A549 (cell line): ENCODE measurements at regions not wholly inside any gene's neighbourhood (a gene's known extent, or its start where the extent isn't known, plus 50 kb on each side); places are given as distances from the start of the nearest gene placed in this dataset.

Experiments used
- ATAC-seq, 2 experiments: fragments of 200-7000 bp in 1 of 2; fragments of >200 bp in 1 of 2; cut with Nextera tagmentation in 1 of 2; cut with Tn5 transposase in 1 of 2; 3 replicates each; pipeline versions ENCODE4 v1.8.0 to v1.9.1; 2018 to 2020; ENCODE audit warnings: mild to moderate bottlenecking in 1 of 2, moderate library complexity in 1 of 2
- CTCF ChIA-PET: fragments of 300-600 bp; sonication (Branson Sonifier 250); formaldehyde crosslinking; extraction: SDS; loops from one replicate; lab custom pipeline; 2021; ENCODE audit warnings: antibody characterized with exemption, inconsistent platforms; lab: Yijun Ruan, JAX
- POLR2A ChIA-PET: fragments of 350-600 bp; formaldehyde crosslinking; extraction: SDS; loops from one replicate; lab custom pipeline; 2021; ENCODE audit warnings: antibody characterized with exemption, inconsistent platforms; lab: Yijun Ruan, JAX
- DNase-seq, 2 experiments: peaks; one replicate each; pipeline versions ENCODE4 v3.0.0 to v3.0.0-alpha.2; 2011 to 2016; ENCODE audit warnings: low read depth in 1 of 2, low spot score in 1 of 2
- FAIRE-seq: peaks from 2 replicates; lab custom pipeline; 2011; peaks lifted over from hg19 to GRCh38; lab: Jason Lieb, UNC
- H3K27ac ChIP-seq, 2 experiments: fragments of >200 bp; sonication (Bioruptor Twin); formaldehyde crosslinking; 3 replicates each; pipeline ENCODE4 v1.5.1; 2016 to 2017
- H3K4me1 ChIP-seq: fragments of >200 bp; sonication (Bioruptor Twin); formaldehyde crosslinking; 3 replicates; pipeline ENCODE4 v1.6.1; 2016
- H3K4me2 ChIP-seq: fragments of >200 bp; sonication (Bioruptor Twin); formaldehyde crosslinking; 3 replicates; pipeline ENCODE4 v1.6.1; 2016
- H3K4me3 ChIP-seq: fragments of >200 bp; sonication (Bioruptor Twin); formaldehyde crosslinking; 3 replicates; pipeline ENCODE4 v1.5.1; 2016
- H3K9me3 ChIP-seq: fragments of >200 bp; sonication (Bioruptor Twin); formaldehyde crosslinking; 3 replicates; pipeline ENCODE4 v1.6.1; 2016
- BCL3 ChIP-seq: fragments of >200 bp; sonication (Bioruptor Twin); formaldehyde crosslinking; IDR thresholded peaks from 3 replicates; pipeline ENCODE4 v1.6.1; 2016
- BHLHE40 ChIP-seq: IDR thresholded peaks from 2 replicates; pipeline ENCODE4 v1.6.1; 2012; ENCODE audit warnings: low read depth, low read length, inconsistent platforms
- EHMT2 ChIP-seq: fragments of 200-600 bp; sonication (generic); IDR thresholded peaks from 2 replicates; pipeline ENCODE4 v1.6.1; 2016; ENCODE audit warnings: antibody characterized with exemption, low read depth, mild to moderate bottlenecking, moderate library complexity
- FOSB ChIP-seq: fragments of 250-450 bp; sonication (Bioruptor Pico); IDR thresholded peaks from 2 replicates; pipeline ENCODE4 v1.5.0; 2020; ENCODE audit warnings: mild to moderate bottlenecking, moderate library complexity
- FOSL2 ChIP-seq, 2 experiments: fragments of 450-650 bp in 1 of 2; fragments of >200 bp in 1 of 2; sonication (Bioruptor Twin) in 1 of 2; formaldehyde crosslinking; IDR thresholded peaks; 2 replicates each; pipeline versions ENCODE4 v1.5.0 to v1.6.1; 2016 to 2020; ENCODE audit warnings: mild to moderate bottlenecking in 1 of 2, moderate library complexity in 1 of 2
- HDAC2 ChIP-seq: fragments of 200-600 bp; sonication (generic); IDR thresholded peaks from 2 replicates; pipeline ENCODE4 v1.6.1; 2016
- HOXA7 ChIP-seq: fragments of 250-450 bp; sonication (Bioruptor Pico); IDR thresholded peaks from 2 replicates; pipeline ENCODE4 v1.5.0; 2020; ENCODE audit warnings: mild to moderate bottlenecking, moderate library complexity
- HOXB13 ChIP-seq: fragments of 250-450 bp; sonication (Bioruptor Pico); IDR thresholded peaks from 2 replicates; pipeline ENCODE4 v1.5.0; 2020; ENCODE audit warnings: low read depth, mild to moderate bottlenecking, moderate library complexity
- PBX3 ChIP-seq: IDR thresholded peaks from 2 replicates; pipeline ENCODE4 v1.6.1; 2012
- POLR2A ChIP-seq: IDR thresholded peaks from 2 replicates; pipeline ENCODE4 v1.6.1; 2012; ENCODE audit warnings: mild to moderate bottlenecking, low read length
- SMC3 ChIP-seq: fragments of >200 bp; sonication (Bioruptor Twin); formaldehyde crosslinking; IDR thresholded peaks from 3 replicates; pipeline ENCODE4 v1.6.1; 2018; ENCODE audit warnings: inconsistent platforms
- TFCP2L1 ChIP-seq: fragments of 250-450 bp; sonication (Bioruptor Pico); IDR thresholded peaks from 2 replicates; pipeline ENCODE4 v1.5.0; 2021; ENCODE audit warnings: mild to moderate bottlenecking
- WGBS: methylation state at CpG from one replicate; pipeline ENCODE4 v1.1.6; 2017; ENCODE audit errors: missing lambda C conversion rate; 5-methylcytosine and 5-hydroxymethylcytosine counted together
- TF ChIP-seq, protein P1 (sequence below): IDR thresholded peaks from 2 replicates; pipeline ENCODE4 v1.6.1; 2012; ENCODE audit warnings: low read depth, borderline replicate concordance
- TF ChIP-seq, protein P2 (sequence below): IDR thresholded peaks from 2 replicates; pipeline ENCODE4 v1.6.1; 2012
- TF ChIP-seq, protein P3 (sequence below): fragments of 250-450 bp; sonication (Bioruptor Pico); IDR thresholded peaks from 2 replicates; pipeline ENCODE4 v1.5.0; 2021; ENCODE audit warnings: mild to moderate bottlenecking, moderate library complexity, borderline replicate concordance
- TF ChIP-seq, protein P4 (sequence below): fragments of >200 bp; sonication (Bioruptor Twin); formaldehyde crosslinking; IDR thresholded peaks from 3 replicates; pipeline ENCODE4 v1.5.1; 2016

DNA sequence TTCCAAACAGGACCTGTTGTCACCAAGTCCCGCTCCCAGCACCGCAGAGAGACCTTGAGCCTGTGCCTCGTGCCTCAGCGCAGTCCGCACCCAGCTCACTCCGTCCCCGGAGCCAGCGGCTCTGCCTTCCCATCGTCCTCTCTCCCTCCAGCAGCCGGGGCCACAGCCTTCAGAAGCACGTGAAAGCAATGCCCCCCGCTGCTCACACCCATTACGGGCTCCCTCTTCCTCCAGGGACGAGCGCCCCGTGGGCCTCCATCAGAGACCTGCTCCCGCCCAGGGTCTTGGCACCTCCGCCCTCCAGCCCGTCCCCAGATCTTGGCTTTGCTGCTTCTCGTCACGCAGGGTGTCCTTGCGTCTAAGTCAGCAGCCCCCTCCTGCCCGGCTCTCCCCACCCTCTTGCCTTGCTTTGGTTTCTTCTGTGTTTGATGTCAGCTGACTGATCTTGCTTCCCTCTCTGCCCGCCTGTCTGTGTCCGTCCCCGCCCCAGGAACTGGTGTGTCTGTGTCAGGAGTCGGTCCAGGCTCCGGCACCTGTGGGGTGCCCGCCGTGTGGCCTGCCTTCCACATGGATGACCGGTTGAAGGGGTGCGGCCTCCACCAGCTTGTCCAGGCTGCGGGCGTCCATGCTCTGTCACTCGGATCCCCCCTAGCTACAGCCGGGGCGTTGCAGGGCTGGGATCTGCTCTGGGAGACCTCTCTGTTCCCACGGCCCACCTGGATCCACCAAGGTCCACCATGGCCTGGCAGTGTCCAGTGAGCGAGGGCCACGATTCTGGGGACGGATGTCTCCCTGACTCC is 61.9 kb downstream of the FOXL3 start:
- CTCF ChIA-PET = interaction anchor here (0.6 to 1.4 kb wide), 3 partner anchors 10 to 289 kb away, joined by 3 to 4 read pairs (median 3); no protein-coding TSS in a partner anchor
- POLR2A ChIA-PET = no interaction called here
- ATAC-seq (no peak), FAIRE-seq (no peak), DNase-seq (no peak)
- TF ChIP-seq, protein P1, sequence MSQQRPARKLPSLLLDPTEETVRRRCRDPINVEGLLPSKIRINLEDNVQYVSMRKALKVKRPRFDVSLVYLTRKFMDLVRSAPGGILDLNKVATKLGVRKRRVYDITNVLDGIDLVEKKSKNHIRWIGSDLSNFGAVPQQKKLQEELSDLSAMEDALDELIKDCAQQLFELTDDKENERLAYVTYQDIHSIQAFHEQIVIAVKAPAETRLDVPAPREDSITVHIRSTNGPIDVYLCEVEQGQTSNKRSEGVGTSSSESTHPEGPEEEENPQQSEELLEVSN = no peak
- TF ChIP-seq BHLHE40 (no peak), POLR2A (no peak), EHMT2 (no peak)
- TF ChIP-seq, protein P2, sequence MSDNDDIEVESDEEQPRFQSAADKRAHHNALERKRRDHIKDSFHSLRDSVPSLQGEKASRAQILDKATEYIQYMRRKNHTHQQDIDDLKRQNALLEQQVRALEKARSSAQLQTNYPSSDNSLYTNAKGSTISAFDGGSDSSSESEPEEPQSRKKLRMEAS = no peak
- Histone ChIP-seq H3K27ac (no peak overlapping the region), H3K4me3 (no peak overlapping the region), H3K4me2 (no peak overlapping the region), H3K4me1 (no peaks in the 10 kb centered on the region), H3K9me3 (no peaks in the 10 kb centered on the region; the same call in 2 of the 3 replicates)
- 81% methylated on average over 37 of the region's 41 CpGs for WGBS

DNA sequence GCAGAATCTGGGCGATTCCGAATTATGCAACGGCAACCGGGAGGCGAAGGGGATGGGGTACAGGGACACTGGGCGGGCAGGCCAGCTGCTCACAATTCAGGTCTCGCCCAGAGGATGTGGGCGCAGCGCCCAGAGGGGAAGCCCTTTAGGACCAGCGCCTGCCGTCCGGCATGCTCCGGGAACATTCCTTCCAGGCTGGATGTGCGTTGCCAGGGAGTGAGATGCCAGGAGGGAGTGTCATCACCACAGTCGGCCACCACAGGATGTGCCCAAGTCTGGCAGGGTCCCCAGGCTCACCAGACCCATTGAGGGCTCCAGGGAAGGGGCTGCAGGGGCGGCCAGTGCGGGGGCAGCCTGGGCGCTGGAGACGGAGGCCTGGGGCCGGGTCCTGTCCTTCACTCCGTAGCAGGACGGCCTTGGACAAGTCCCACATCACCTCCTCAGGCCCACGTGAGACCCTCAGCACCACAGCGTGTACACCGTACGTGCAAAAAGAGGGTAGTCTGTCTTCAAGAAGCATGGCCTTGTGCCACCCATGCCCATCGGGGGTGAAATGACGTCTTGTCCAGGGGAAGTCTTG is 63.9 kb downstream of the FOXL3 start:
- no peaks in the 10 kb centered on the region for H3K4me1 ChIP-seq
- no peak overlapping the region for H3K4me2 ChIP-seq
- DNase-seq (no peak), ATAC-seq (no peak), FAIRE-seq (no peak)
- H3K27ac ChIP-seq = no peak overlapping the region
- no peaks in the 10 kb centered on the region; the same call in 2 of the 3 replicates for H3K9me3 ChIP-seq
- WGBS = 68% methylated on average over 16 of the region's 28 CpGs
- ChIA-PET POLR2A (no interaction called here), CTCF (interaction anchor here (0.9 kb wide), 1 partner anchor 158 kb away, joined by 3 read pairs; no protein-coding TSS in a partner anchor)
- no peak overlapping the region for H3K4me3 ChIP-seq
- TF ChIP-seq HDAC2 (no peak), TFCP2L1 (CRISPR knock-in tag) (no peak), PBX3 (no peak)

DNA sequence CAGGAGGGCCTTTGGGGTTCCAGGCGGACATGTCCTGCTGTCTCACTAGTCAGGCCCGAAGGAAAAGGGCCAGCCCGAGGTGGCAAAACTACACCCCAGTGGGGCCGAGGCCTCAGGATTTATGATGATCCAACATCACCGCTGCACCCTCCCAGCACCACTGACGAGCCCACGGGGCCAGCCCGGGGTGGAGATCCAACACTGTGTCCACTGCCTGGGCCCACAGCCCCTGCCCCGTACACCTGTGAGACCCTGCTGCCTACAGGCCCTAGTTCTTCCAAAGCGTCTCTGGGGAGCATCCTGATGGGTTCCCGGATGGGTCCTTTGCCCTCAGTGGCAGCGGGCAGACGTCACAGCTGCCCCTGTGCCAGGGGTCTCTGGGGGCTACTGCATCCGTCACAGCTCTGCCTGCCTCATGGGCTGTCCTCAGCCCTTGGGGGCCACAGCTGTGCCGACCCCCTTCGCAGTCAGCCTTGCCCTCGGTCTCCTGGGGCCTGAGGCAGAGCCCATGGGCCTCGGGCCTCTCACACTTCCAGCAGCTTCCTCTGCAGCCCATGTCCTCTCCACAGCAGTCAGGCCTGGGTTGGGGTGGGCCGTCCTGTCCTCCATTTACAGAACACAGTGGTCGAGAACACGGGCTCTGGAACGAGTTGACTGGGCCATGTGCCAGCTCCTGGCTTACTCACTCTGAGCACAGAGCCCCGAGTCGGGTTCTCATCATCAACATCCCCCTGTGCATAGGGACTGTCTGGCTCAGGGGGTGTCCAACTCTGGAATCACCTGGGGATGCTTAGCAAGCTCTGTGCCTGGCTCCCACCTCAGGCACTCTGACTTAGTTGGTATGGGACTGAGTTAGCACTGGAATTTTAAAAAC is 64.9 kb downstream of the FOXL3 start:
- DNase-seq (no peak), ATAC-seq (no peak), FAIRE-seq (no peak)
- Histone ChIP-seq H3K27ac (no peak overlapping the region), H3K9me3 (no peaks in the 10 kb centered on the region; the same call in 2 of the 3 replicates), H3K4me2 (no peak overlapping the region), H3K4me3 (no peak overlapping the region), H3K4me1 (no peaks in the 10 kb centered on the region)
- 40% methylated on average over 11 of the region's 24 CpGs for WGBS
- ChIA-PET CTCF (interaction anchor here (0.6 kb wide), 1 partner anchor 436 kb away, joined by 3 read pairs; no protein-coding TSS in a partner anchor), POLR2A (no interaction called here)
- TF ChIP-seq HOXB13 = no peak
- no peak for TF ChIP-seq FOSB
- TF ChIP-seq HOXA7 = no peak
- TF ChIP-seq, protein P1 = no peak
- TF ChIP-seq, protein P3, sequence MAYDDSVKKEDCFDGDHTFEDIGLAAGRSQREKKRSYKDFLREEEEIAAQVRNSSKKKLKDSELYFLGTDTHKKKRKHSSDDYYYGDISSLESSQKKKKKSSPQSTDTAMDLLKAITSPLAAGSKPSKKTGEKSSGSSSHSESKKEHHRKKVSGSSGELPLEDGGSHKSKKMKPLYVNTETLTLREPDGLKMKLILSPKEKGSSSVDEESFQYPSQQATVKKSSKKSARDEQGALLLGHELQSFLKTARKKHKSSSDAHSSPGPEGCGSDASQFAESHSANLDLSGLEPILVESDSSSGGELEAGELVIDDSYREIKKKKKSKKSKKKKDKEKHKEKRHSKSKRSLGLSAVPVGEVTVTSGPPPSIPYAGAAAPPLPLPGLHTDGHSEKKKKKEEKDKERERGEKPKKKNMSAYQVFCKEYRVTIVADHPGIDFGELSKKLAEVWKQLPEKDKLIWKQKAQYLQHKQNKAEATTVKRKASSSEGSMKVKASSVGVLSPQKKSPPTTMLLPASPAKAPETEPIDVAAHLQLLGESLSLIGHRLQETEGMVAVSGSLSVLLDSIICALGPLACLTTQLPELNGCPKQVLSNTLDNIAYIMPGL (CRISPR knock-in tag) = no peak
- no peak for TF ChIP-seq BCL3
- no peak for TF ChIP-seq EHMT2
- TF ChIP-seq FOSL2 (IDR thresholded peaks at IDR 0.05) = no peak
- no peak for TF ChIP-seq FOSL2 (CRISPR knock-in tag; IDR thresholded peaks at IDR 0.05)
- TF ChIP-seq, protein P4, sequence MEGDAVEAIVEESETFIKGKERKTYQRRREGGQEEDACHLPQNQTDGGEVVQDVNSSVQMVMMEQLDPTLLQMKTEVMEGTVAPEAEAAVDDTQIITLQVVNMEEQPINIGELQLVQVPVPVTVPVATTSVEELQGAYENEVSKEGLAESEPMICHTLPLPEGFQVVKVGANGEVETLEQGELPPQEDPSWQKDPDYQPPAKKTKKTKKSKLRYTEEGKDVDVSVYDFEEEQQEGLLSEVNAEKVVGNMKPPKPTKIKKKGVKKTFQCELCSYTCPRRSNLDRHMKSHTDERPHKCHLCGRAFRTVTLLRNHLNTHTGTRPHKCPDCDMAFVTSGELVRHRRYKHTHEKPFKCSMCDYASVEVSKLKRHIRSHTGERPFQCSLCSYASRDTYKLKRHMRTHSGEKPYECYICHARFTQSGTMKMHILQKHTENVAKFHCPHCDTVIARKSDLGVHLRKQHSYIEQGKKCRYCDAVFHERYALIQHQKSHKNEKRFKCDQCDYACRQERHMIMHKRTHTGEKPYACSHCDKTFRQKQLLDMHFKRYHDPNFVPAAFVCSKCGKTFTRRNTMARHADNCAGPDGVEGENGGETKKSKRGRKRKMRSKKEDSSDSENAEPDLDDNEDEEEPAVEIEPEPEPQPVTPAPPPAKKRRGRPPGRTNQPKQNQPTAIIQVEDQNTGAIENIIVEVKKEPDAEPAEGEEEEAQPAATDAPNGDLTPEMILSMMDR = no peak
- no peak for TF ChIP-seq SMC3
